ENCODE measurements at regions not wholly inside any gene's neighbourhood (a gene's known extent, or its start where the extent isn't known, plus 50 kb on each side); places are given as distances from the start of the nearest gene placed in this dataset.

- H3K27ac Mint-ChIP-seq = no peak overlapping the region
- H3K4me1 Mint-ChIP-seq = no peaks in the 10 kb centered on the region
- H3K27me3 Mint-ChIP-seq = no peaks in the 10 kb centered on the region
- peaks cover 7% of the 10 kb centered on the region for H3K9me3 Mint-ChIP-seq
- intact Hi-C loops (cut with micrococcal nuclease) = no loop called here
- H3K4me3 Mint-ChIP-seq = no peak overlapping the region
- TF ChIP-seq, protein P1, sequence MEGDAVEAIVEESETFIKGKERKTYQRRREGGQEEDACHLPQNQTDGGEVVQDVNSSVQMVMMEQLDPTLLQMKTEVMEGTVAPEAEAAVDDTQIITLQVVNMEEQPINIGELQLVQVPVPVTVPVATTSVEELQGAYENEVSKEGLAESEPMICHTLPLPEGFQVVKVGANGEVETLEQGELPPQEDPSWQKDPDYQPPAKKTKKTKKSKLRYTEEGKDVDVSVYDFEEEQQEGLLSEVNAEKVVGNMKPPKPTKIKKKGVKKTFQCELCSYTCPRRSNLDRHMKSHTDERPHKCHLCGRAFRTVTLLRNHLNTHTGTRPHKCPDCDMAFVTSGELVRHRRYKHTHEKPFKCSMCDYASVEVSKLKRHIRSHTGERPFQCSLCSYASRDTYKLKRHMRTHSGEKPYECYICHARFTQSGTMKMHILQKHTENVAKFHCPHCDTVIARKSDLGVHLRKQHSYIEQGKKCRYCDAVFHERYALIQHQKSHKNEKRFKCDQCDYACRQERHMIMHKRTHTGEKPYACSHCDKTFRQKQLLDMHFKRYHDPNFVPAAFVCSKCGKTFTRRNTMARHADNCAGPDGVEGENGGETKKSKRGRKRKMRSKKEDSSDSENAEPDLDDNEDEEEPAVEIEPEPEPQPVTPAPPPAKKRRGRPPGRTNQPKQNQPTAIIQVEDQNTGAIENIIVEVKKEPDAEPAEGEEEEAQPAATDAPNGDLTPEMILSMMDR (IDR thresholded peaks at IDR 0.05) = no peak
- ATAC-seq (ENCODE audit: low read depth) (no peak), DNase-seq (no peak)
- CTCF ChIA-PET = no interaction called here
- POLR2A ChIA-PET = no interaction called here
- no peaks in the 10 kb centered on the region for H3K36me3 Mint-ChIP-seq (ENCODE audit: low read depth)
These were observed 117.9 kb upstream of the VEGFC start for GRCh38 chr4:176910646-176911045.

DNA sequence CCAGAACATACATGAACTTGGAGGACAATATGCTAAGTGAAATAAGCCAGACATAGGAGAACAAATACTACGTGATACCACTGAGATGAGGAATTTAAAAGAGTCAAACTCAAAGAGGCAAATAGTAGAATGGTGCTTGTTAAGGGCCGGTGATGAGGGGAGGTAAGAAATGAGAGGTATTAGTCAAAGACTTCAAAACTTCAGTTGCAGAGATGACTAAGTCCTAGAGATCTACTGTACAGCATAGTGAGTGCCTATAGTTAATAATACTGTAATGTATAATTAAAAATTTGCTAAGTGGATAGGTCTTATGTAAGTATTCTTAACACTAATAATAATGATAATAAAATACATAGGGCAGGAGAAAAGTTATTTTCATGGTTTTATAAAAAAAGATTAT is 126.9 kb upstream of the VEGFC start:
- Mint-ChIP-seq H3K9me3 (peaks cover 13% of the 10 kb centered on the region), H3K4me3 (no peak overlapping the region), H3K4me1 (no peaks in the 10 kb centered on the region), H3K36me3 (ENCODE audit: low read depth) (no peaks in the 10 kb centered on the region), H3K27ac (no peak overlapping the region), H3K27me3 (no peaks in the 10 kb centered on the region)
- CTCF ChIA-PET = no interaction called here
- intact Hi-C loops (cut with micrococcal nuclease) = no loop called here
- TF ChIP-seq, protein P1 (IDR thresholded peaks at IDR 0.05) = no peak
- DNase-seq (no peak), ATAC-seq (ENCODE audit: low read depth) (no peak)
- POLR2A ChIA-PET = no interaction called here

- POLR2A ChIA-PET = no interaction called here
- Mint-ChIP-seq H3K27ac (no peak overlapping the region), H3K4me1 (no peaks in the 10 kb centered on the region), H3K9me3 (peaks cover 6% of the 10 kb centered on the region), H3K4me3 (no peak overlapping the region), H3K36me3 (ENCODE audit: low read depth) (no peaks in the 10 kb centered on the region), H3K27me3 (no peaks in the 10 kb centered on the region)
- intact Hi-C loops (cut with micrococcal nuclease) = no loop called here
- CTCF ChIA-PET = no interaction called here
- DNase-seq (no peak), ATAC-seq (ENCODE audit: low read depth) (no peak)
- TF ChIP-seq, protein P1 (IDR thresholded peaks at IDR 0.05) = no peak
These were observed 128.0 kb upstream of the VEGFC start for GRCh38 chr4:176920694-176921093.

DNA sequence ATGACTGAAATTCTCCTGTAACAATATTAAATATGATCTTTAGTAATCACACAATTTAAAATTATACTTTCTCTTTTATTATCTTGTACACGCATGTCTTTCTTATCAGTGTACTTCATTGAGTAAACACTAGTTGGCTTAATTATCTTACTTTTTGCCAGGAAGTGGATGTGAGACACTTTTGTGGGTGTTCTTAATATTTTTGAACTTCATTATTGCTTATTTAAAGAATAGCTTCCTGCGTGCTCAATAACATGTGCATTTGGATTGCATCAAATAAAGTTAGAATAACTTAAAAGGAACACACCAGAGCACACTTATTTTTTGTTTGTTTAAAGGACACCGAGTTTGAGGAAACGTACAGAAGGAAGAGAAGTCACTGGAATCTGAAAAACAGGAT is 128.5 kb upstream of the VEGFC start:
- no peaks in the 10 kb centered on the region for H3K4me1 Mint-ChIP-seq
- H3K27me3 Mint-ChIP-seq = no peaks in the 10 kb centered on the region
- peaks cover 2% of the 10 kb centered on the region for H3K9me3 Mint-ChIP-seq
- ChIA-PET CTCF (no interaction called here), POLR2A (no interaction called here)
- DNase-seq = no peak
- no peak overlapping the region for H3K4me3 Mint-ChIP-seq
- no peak for ATAC-seq (ENCODE audit: low read depth)
- intact Hi-C loops (cut with micrococcal nuclease) = no loop called here
- TF ChIP-seq, protein P1 (IDR thresholded peaks at IDR 0.05) = no peak
- no peak overlapping the region for H3K27ac Mint-ChIP-seq
- no peaks in the 10 kb centered on the region for H3K36me3 Mint-ChIP-seq (ENCODE audit: low read depth)

GRCh38 chr4:176924238-176924637 is 131.5 kb upstream of the VEGFC start:
- ATAC-seq (ENCODE audit: low read depth) (no peak), DNase-seq (no peak)
- ChIA-PET CTCF (no interaction called here), POLR2A (no interaction called here)
- no peaks in the 10 kb centered on the region for H3K4me1 Mint-ChIP-seq
- no peak overlapping the region for H3K27ac Mint-ChIP-seq
- no peaks in the 10 kb centered on the region for H3K9me3 Mint-ChIP-seq
- intact Hi-C loops (cut with micrococcal nuclease) = no loop called here
- H3K36me3 Mint-ChIP-seq (ENCODE audit: low read depth) = no peaks in the 10 kb centered on the region
- no peak overlapping the region for H3K4me3 Mint-ChIP-seq
- TF ChIP-seq, protein P1 (IDR thresholded peaks at IDR 0.05) = no peak
- H3K27me3 Mint-ChIP-seq = no peaks in the 10 kb centered on the region
